NCI-H2029 treated with DMSO at 0.1 percent for 48 hours (cell line): ENCODE measurements at regions not wholly inside any gene's neighbourhood (a gene's known extent, or its start where the extent isn't known, plus 50 kb on each side); places are given as distances from the start of the nearest gene placed in this dataset.
"Not testable (repeated sequence)": the region's sequence is repeated elsewhere in the genome, so short reads cannot be mapped to it uniquely, and the experiment has no call there.

Source experiments
- DNase-seq: peaks from one replicate; lab custom pipeline; 2025; lab: John Stamatoyannopoulos, UW

DNA sequence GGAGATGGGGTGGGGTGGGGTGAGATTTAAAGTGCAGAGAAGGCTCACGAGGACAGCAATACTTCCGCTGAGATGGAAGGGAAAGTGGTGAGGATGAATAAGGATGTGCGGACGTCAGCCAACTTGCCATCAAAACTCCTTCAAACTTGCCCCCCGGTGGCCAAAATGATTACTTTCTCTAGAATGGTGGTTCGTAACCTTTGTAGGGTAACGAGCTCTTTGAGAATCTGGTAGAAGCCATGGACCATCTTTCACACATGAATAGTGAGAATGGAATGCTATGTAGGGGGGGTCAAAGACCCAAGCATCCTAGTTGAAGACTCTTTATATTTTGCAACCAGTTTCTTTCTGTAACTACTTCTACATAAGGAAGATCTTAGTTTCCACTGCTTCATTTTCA lies 245.9 kb upstream of the DDHD1 start:
- DNase-seq: no peak

DNA sequence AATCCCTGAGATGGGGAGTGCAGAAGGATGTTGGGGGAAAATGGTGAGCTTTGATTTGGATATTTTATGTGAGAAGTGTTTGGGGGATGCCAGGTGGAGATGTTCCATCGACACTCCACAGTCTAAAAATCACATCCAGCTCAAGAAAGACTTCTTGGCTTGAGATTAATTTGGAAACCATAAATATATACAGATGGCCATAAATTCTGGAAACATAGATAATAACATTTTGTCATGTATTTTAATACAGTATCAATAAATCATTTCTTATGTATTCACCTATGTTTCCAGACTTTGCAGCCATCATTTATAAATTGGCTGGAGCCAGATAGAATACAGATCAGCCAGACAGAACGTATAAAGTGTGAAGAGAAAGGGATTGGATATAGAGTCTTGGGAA lies 245.5 kb upstream of the DDHD1 start:
- no peak for DNase-seq

DNA sequence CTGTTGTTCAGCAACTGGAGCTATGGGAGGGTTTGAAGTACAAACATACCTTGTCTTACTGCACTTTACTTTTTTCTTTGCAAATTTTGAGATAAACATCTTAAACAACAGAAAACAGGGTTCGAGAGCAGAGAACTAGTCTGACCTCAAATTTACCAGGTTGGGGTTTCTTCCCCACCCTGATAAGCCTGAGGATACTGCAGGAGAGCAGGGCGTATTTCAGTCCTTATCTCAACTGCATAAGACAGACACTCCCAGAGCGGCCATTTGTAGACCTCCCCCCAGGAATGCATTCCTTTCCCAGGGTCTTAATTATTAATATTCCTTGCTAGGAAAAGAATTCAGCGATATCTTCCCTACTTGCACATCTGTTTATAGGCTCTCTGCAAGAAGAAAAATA lies 242.1 kb upstream of the DDHD1 start:
- not testable (repeated sequence) for DNase-seq

DNA sequence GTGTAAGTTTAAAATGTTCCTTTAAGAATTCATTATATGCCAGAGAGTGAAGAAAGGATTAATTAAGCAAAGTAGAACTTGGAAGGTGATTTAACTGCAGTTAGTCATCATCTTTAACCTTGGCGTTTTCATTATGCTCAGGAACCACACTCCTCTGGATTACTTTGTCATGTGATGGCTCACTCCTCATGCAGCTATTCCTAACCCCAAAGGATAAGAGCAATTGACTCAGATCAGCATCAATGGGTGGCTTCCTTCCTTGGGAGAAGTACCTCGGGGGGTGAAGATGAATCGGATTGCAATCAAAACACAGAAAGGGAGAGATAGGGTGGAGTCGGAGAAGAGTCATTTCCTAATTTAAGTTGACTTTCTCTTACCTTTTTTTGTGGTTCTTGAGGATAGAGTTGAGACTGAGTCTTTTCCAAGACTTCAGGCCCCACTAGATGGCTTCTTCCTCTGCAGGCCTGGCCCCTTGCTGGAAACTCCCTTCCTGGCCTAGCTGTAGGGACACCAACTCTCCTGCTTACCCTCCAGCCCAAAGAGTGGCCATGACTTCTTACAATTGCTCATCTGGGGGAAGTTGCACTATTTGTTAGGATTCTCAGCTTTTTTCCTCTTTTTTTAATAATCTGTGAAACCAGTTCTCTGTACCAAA lies 238.6 kb upstream of the DDHD1 start:
- no peak for DNase-seq

DNA sequence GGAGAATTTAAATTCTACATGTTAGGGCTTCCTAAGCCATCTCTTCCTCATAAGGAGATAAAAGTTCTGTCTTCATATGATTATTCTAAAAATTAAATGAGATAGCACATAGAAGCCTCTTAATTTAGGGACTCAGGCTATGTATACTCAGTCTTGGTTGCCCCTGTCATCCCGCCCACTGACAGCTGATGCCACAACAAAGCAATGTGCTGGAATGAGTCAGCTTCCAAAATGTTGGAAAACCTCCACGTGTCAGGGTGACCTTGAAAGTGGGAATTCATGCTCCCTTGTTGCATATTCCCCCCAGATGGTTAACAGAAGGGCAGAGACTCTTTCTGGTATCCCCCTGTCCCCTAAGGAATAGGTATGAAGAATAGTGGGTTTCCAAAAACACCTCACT lies 238.0 kb upstream of the DDHD1 start:
- no peak for DNase-seq

DNA sequence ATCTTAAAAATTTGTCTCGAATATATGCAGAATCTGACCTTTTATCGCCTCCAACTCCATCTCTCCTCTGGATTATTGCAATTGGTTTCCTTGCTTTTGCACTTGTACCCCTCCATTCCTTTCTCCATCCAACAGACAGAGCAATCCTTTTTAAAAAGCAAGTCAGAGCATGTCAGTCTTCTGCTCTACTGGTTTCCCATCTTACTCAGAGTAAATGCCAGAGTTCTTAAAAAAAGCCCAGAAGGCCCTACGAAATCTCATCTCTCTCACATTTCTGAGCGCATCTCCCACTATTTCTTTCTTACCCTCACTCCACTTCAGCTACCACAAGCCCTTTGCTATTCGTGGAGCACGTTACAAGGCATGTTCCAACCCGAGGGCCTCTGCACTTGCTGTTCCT lies 236.9 kb upstream of the DDHD1 start:
- no peak for DNase-seq

DNA sequence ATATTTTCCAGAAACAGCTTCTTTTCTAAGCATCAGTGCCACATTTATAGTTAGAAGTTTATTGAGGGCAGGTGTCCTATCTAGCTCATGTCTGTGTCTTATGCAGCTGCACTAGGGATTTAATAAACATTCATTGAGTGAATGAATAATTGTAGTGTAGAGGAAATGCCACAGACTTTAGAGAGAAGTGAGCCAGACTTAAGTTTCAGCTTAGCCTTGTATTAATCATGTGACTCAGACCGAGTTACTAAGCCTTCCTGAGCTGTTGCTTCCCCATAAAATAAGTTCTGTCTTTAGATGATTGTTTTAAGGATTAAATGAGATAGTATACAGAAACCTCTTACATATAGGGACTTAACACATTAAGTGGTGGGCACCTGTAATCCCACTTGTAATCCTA lies 236.1 kb upstream of the DDHD1 start:
- no peak for DNase-seq

DNA sequence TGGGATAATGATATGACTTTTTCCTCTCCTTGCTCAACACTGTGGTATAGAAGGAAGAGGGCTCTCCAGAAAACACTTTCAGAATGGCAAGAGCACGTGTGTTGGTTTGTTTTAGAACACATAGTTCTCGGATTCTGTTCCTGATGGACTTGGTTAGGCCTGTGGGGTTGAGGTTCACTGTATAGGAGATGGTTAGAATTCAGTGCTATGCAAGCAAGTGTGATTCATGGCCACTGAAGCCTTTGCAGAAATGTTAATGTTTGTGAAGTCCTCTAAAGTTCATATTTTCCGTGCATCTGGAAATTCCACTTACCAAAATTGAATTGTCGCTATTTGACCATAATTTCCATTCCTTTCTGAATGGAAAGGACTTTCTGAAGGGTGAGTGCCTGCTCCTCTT lies 233.2 kb upstream of the DDHD1 start:
- DNase-seq: no peak

DNA sequence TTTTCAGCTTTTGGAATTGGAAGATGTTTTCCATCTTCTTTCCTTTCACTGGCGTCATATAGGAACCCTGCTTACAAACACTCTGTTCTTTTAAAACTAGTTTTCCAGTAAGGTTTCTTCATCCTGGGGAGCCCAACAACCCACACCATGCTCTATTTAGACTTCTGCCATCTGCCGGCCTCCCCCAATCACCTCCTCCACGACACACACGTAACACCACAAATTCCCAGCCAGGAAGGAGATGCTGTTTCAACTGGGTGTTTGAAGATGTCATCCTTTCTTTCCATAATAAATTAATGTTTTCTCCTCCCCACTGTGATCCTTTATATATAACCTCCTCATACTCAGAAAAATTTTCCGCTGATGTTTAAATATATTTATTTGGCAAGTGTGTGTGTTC lies 231.4 kb upstream of the DDHD1 start:
- DNase-seq: no peak

DNA sequence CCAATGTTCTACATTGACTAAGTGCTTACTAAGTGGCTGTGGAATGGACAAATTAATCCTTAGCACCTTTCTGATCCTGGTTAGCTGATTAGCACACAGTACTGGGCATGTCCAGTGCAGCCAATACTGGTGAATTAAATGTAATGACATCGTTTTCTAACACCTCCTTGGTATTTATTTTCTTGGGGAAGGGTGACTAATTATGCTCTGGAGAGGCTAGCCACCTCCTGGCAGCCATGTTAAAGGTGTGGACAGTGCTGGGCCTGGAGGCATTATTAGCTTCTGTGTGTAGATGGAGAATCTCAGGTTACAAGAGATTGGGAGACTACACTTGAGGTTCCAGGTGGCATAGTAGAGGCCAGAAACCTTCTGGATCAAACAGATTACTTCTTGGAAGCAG lies 230.9 kb upstream of the DDHD1 start:
- no peak for DNase-seq

DNA sequence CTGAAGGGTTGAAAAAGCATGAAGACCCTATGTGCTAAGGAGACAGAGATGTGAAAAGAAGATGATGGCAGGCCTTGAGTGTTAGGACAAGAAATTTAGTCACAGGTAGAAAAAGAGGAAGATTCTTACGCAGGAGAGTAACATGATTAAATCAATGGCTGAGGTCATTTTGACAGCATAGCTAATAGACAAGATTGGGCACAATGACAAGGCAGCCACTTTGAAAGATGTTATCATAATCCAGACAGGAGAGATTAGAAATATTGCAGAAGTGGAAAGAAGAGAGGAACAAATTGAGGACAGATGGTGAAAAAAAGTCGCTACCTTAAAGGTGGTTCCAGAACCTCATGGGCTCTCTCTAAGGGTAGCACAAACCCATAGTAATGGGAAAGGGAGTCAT lies 228.8 kb upstream of the DDHD1 start:
- no peak for DNase-seq

DNA sequence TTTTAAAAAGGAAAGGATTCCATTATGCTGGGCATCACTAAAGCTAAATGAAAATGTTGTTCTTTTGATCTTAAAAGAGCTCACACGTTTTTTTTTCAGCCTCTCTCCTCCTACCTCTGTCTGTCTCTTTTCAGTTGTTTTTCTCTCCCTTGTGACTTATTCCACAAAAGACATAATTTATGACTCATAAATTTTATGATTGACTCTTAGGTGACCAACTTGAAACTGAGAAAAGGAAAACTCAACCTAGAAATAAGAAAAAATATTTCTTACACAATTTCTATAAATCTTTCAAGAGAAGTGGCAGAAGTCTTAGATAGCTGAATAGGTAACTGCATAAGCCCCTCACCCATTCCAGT lies 227.7 kb upstream of the DDHD1 start:
- no peak for DNase-seq

DNA sequence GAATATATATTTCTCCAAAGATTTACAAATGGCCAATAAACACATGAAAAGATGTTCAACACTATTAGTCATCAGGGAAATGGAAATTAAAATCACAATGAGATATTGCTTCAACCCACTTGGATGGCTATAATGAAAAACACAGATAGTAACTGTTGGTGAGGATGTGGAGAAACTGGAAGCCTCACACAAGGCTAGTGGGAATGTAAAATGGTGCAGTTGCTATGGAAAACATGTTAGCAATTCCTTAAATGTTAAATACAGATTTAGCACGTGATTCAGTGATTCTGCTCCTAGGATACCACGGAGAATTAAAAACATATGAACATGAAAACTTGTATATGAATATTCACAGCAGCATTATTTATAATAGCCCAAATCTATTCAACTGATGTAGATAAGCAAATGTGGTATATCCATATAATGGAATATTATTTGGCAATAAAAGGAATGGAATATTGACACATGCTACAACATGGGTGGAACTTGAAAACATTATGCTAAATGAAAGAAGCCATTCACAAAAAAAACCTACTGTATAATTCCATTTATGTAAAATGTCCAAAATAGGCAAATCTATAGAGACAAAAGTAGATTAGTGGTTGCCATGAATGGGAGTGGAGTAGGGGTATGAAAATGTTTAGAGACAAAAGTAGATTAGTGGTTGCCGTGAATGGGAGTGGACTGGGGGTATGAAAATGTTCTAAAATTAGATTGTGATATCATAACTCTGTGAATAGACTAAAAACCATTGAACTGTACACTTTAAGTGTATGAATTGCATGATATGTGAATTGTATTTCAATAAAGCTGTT lies 227.1 kb upstream of the DDHD1 start:
- no peak for DNase-seq

DNA sequence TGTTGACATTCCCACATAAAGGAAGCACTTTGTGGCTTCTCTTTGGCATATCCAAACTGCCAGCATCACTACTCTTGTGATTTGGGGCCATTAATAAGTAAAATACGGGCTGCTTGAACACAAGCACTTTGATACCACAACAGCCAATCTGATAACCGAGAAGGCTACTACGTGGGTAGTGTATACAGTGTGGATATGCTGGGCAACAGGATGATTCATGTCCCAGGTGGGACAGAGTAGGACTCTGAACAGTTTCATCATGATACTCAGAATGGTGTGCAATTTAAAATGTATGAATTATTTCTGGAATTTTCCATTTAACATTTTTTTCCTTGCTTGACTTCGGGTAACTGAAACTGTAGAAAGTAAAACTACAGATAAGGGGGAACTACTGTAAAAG lies 225.0 kb upstream of the DDHD1 start:
- DNase-seq: no peak

DNA sequence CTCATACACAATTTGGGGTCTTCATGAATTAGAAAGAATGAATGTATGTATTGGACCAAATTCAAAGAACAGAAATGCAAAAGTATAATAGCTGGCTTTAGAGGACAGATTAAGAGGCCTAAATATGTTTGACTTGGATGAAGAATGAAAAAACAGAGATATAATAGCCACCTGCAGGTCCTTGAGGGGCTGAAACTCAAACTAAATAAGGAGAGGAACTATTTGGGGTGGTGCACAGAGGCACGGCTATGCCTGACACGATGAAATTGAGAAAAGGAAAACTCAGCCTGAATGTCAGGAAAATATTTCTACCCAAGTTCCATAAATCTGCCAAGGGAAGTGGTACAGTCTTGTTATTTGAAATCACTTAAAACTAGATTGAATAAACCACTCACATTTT lies 222.9 kb upstream of the DDHD1 start:
- DNase-seq: no peak

DNA sequence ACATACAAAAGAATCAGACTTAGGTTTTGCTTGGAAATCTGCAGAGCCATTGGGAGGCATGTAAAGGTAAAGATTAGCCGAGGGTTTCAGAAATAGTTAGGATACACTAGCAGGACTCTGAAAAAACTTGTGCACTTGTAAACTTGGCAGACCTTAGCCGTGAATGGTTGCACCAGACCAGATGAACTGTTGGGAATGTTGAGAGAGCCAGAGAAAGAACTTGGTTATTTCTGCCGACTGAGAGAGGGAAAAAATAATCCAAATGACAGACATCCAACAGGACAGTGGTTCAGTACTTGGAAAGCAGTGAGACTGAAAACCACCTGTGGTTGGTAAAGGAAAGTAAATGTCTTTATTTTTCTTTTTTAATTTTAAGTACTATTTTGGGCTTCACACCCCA lies 222.5 kb upstream of the DDHD1 start:
- DNase-seq: no peak

DNA sequence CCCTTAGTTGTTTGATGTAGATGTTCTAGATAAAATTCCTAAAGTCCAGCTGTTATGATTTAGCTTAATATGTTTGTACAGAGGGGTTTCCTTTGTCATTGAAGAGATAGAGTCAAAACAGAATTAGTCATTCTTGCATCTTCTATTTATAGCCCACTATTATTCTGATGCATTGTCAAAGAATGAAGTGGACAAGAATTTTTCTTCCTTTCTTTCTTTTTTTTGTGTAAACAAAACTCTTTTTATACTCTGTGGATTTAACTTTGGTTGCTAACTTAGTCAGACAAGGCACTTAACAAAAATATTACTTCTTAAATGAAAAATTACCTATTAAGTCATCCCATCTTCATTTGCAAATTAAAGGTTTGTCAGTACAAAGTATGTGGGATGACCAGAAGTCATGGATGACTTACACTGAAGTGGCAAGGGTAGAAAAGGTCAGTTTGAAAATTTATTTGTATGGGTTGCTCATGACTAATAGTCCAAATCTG lies 215.6 kb upstream of the DDHD1 start:
- no peak for DNase-seq

DNA sequence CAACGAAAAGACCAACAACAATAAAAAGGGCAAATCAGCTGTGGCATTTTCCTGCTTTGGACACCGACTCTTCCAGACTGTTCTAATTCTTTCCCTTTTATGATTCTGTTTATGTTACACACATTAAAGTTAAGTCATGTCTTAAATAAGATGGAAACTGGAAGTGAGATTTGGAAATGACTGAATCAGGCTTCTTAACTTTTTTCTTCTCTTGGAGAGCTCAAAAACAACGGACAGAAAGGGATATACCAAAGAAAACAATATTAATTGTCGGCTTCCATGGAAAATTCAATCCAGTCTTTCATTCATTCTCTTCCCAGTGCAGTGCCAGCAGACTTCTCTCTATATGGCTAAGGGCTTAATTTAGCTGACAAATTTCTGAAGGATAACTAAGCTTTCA lies 214.9 kb upstream of the DDHD1 start:
- DNase-seq: no peak

DNA sequence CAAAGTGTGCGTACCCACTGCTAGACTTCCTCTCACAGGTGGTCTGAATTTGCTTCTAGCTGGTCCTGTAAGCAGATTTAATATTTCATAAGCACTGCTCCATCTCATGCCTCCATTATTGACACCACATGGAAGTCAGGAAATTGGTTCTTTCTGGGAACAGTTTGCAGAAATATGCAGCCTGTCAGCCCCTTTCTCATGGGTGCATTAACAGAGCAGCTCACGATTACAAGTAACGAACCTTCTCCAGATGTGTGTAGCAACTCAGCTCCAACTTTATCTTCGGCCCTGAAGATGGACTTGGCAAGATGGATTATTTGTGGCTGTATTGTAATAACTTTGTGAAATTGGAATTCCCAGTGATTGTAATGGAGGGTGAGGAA lies 214.5 kb upstream of the DDHD1 start:
- DNase-seq: no peak

DNA sequence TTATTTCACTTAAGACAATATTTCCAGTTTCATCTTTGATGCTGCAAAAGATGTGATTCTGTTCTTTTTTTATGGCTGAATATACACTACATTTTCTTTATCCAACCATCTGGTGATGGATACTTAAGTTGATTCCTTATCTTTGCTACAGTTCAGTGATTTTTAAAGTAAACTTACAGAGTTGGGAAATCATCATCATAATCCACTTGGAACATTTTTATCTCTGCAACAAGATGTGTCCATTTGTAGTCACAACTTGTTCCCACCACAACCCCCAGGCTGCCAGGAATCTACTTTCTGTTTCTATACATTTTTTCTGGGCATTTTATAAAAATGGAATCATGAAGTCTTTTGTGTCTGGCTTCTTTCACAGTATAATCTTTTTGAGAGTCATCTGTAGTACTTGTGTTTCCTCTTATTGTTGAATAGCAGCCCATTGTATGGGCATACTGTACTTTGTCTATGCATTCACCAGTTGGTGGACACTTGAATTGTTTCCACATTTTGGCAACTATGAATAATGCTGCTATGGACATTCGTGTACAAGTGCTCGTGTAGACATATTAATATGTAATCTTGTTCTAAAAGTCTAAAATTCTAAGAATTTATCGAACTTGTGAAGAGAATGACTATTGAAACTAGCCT lies 212.5 kb upstream of the DDHD1 start:
- DNase-seq: no peak

DNA sequence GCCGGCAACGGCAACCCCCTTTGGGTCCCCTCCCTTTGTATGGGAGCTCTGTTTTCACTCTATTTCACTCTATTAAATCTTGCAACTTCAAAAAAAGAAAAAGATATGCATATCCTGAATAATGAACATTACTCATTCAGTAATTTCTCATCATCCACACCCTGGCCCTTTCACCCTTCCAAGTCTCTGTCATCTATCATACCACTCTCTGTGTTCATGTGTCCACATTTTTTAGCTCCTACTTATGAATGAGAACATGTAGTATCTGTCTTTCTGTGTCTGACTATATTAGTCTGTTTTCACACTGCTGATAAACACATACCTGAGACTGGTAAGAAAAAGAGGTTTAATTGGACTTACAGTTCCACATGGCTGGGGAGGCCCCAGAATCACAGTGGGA lies 209.8 kb upstream of the DDHD1 start:
- not testable (repeated sequence) for DNase-seq

DNA sequence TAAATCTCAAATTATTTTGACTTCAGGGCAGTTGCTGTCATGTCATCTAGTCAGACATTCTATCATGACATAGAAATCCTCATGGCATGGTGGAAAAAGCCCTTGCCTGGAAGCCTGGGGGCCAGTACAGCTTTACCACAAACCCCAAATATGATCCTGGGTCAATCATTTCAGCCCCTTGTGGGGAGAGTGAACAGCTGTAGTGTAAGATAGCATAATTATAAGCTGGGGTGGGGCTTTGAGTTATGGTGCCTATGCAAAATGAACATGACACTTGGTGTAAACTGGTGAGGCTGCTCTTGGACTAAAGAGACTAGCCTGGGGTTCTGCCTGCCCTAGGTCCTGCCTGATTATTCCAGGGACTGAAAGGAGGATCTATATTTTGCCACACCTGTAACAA lies 207.7 kb upstream of the DDHD1 start:
- no peak for DNase-seq

DNA sequence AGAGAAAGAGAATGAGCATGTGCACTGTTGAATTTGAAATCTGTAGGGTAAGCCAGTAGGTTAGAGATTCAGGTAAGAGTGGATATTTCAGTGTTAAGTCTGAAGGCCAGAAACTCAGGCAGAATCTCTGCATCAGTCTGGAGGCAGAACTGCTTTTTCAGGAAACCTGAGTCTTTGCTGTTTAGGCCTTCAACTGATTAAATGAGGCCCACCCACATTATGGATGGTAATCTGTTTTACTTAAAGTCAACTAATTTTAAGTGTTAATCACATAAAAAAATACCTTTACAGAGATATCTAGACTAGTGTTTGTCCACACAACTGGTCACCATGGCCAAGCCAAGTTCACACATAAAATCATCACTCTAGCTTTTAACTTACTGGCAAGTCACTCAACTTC lies 205.0 kb upstream of the DDHD1 start:
- DNase-seq: no peak
